GM19238 (cell line): ENCODE measurements at regions not wholly inside any gene's neighbourhood (a gene's known extent, or its start where the extent isn't known, plus 50 kb on each side); places are given as distances from the start of the nearest gene placed in this dataset.
"Not testable (repeated sequence)": the region's sequence is repeated elsewhere in the genome, so short reads cannot be mapped to it uniquely, and the experiment has no call there.

ENCODE experiments used
- DNase-seq: peaks from one replicate; pipeline ENCODE4 v3.0.0; 2011; ENCODE audit warnings: low spot score; ENCODE audit not compliant: insufficient read length

GRCh38 chr3:20280257-20280656 is 94.3 kb upstream of the SGO1 start:
- no peak for DNase-seq

- not testable (repeated sequence) for DNase-seq
Observed at GRCh38 chr3:20265977-20266376, 80.0 kb upstream of the SGO1 start.

GRCh38 chr3:20264900-20265567 is 79.0 kb upstream of the SGO1 start:
- DNase-seq: no peak

- DNase-seq: no peak
Observed at GRCh38 chr3:20258371-20258770, 72.4 kb upstream of the SGO1 start.

- DNase-seq: no peak
Observed at GRCh38 chr3:20256144-20256543, 70.1 kb upstream of the SGO1 start.

- no peak for DNase-seq
Observed at GRCh38 chr3:20254268-20255117, 68.5 kb upstream of the SGO1 start.

- DNase-seq: no peak
Observed at GRCh38 chr3:20250786-20251185, 64.8 kb upstream of the SGO1 start.

GRCh38 chr3:20250314-20250713 is 64.3 kb upstream of the SGO1 start:
- no peak for DNase-seq

- no peak for DNase-seq
Observed at GRCh38 chr3:20246662-20247061, 60.7 kb upstream of the SGO1 start.

GRCh38 chr3:20245781-20246180 is 59.8 kb upstream of the SGO1 start:
- DNase-seq: no peak

GRCh38 chr3:20240154-20240883 is 54.3 kb upstream of the SGO1 start:
- no peak for DNase-seq

- DNase-seq: not testable (repeated sequence)
Observed at GRCh38 chr3:20238199-20238598, 52.2 kb upstream of the SGO1 start.

- no peak for DNase-seq
Observed at GRCh38 chr3:20236603-20237002, 50.6 kb upstream of the SGO1 start.
